ENCODE measurements at regions not wholly inside any gene's neighbourhood (a gene's known extent, or its start where the extent isn't known, plus 50 kb on each side); places are given as distances from the start of the nearest gene placed in this dataset.

DNA sequence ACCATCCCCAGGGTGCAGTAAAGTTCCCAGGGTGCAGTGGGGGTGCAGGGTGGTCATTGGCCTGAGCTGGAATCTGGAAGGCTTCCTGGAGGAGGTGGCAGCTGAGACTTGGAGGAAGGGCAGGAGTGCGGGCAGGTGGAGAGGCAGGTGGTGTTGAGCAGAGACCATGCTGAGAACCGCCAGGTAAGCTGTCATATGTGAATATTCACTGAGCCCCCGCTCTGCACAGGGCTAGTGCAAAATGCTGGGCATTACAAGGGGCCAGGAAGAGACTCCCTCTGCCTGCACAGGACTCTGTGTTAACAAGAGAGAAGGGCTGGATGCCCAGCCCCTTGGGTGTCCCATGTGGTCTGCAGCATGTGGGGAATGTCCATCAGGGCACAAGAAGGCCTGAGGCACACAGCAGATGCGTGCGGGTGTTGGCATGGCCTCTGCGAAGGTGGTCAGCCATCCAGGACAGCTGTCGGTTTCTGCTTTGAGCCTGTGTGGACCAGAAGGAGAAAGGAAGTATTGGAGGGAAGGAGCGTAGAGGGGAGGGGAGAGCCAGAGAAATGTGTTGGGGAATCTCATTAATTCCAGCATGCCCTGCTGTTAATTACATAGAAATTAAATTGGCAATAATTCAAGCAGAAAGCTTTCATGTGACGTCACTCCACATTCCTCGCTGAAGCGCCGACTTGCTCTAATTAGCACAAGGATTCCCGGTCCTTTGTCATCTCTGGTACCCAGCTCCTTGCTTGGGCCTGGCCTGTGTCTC lies 62.8 kb upstream of the OTOS start:
- Histone ChIP-seq H3K27me3 (ENCODE audit: control insufficient read depth, insufficient read depth, low read length) (peaks cover 41% of the 10 kb centered on the region), H3K9ac (ENCODE audit: low read depth, low read length) (no peak overlapping the region), H3K36me3 (ENCODE audit: insufficient read depth, low read length) (no peaks in the 10 kb centered on the region), H3K4me3 (ENCODE audit: low read length) (no peak overlapping the region), H3K9me3 (replicated peaks; ENCODE audit: low read length) (no peaks in the 10 kb centered on the region), H3K4me2 (ENCODE audit: low read length) (no peak overlapping the region), H3K4me1 (ENCODE audit: control insufficient read depth, insufficient read depth, low read length) (peaks cover 11% of the 10 kb centered on the region)

GRCh38 chr2:240203788-240204270 lies 63.4 kb upstream of the OTOS start:
- Histone ChIP-seq H3K9ac (ENCODE audit: low read depth, low read length) (no peak overlapping the region), H3K27me3 (ENCODE audit: control insufficient read depth, insufficient read depth, low read length) (peaks cover 41% of the 10 kb centered on the region), H3K36me3 (ENCODE audit: insufficient read depth, low read length) (no peaks in the 10 kb centered on the region), H3K4me3 (ENCODE audit: low read length) (no peak overlapping the region), H3K4me1 (ENCODE audit: control insufficient read depth, insufficient read depth, low read length) (peaks cover 11% of the 10 kb centered on the region), H3K9me3 (replicated peaks; ENCODE audit: low read length) (no peaks in the 10 kb centered on the region), H3K4me2 (ENCODE audit: low read length) (no peak overlapping the region)

DNA sequence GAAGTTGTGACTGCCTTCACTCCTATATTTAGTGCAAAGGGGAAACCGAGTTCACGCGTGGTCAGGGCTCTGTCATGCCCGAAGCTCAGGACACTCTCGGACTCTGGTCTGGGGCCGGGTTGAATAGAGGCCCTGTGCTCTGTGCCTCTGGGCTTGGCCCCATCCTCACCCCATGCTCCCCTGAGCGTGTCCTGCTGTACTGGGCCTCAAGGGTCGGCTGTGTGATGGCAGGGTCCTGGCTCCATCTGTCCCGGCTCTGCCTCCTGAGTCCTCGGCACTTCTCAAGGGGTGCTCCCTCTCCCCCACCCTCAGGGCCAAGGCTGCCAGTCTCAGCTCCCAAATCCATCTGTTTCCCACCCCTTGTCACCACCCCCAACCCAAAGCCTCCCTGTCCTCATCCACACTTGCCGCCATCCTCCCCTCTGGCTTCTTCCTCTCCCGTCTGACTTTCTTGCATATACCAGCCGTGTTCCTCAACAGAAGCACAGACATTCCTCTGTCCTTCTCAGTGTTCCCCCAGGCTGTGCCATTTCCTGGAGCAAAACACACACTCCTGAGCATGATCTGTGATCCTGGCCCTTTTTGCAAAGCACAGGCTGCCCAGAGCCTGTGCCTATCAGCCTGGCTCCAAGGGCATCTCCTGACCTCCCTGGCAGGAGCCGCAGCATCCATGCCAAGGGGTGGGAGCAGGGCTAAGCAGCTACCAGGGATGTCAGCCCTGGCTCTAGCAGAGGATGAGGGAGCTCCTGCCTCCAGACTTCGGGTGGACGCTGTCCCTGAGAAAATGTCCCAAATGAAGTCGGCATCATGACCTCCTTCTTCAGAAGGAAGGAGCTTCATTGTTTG lies 64.2 kb upstream of the OTOS start:
- Histone ChIP-seq H3K4me1 (ENCODE audit: control insufficient read depth, insufficient read depth, low read length) (peaks cover 11% of the 10 kb centered on the region), H3K27me3 (ENCODE audit: control insufficient read depth, insufficient read depth, low read length) (peaks cover 48% of the 10 kb centered on the region), H3K36me3 (ENCODE audit: insufficient read depth, low read length) (no peaks in the 10 kb centered on the region), H3K9me3 (replicated peaks; ENCODE audit: low read length) (no peaks in the 10 kb centered on the region), H3K9ac (ENCODE audit: low read depth, low read length) (no peak overlapping the region), H3K4me2 (ENCODE audit: low read length) (peak overlapping the region; percentile 13), H3K4me3 (ENCODE audit: low read length) (no peak overlapping the region)

DNA sequence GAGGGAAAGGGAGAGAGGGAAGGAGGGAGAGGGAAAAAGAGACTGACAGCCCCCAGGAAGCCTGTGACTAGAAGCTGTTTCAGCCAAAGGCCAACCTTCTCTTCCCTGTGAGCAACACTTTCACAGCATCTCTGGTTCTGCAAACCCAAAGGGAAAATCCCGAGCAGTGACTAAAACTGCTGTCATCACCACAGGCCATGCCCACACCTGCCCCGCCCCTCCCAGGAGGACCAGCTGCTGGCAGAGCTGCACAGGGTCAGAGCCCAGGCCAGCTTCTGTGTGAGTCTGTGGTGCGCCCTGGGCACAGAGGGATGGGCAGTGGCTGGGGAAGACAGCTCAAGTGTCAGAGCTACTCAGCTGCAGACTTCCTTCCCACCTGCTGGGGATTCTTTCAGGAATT lies 64.9 kb upstream of the OTOS start:
- no peak overlapping the region for H3K9ac ChIP-seq (ENCODE audit: low read depth, low read length)
- H3K4me1 ChIP-seq (ENCODE audit: control insufficient read depth, insufficient read depth, low read length) = peaks cover 11% of the 10 kb centered on the region
- no peak overlapping the region for H3K4me3 ChIP-seq (ENCODE audit: low read length)
- H3K4me2 ChIP-seq (ENCODE audit: low read length) = peak overlapping the region; percentile 13
- H3K9me3 ChIP-seq (replicated peaks; ENCODE audit: low read length) = no peaks in the 10 kb centered on the region
- peaks cover 42% of the 10 kb centered on the region for H3K27me3 ChIP-seq (ENCODE audit: control insufficient read depth, insufficient read depth, low read length)
- H3K36me3 ChIP-seq (ENCODE audit: insufficient read depth, low read length) = no peaks in the 10 kb centered on the region

GRCh38 chr2:240205772-240206171 lies 65.3 kb upstream of the OTOS start:
- Histone ChIP-seq H3K27me3 (ENCODE audit: control insufficient read depth, insufficient read depth, low read length) (peaks cover 37% of the 10 kb centered on the region), H3K4me3 (ENCODE audit: low read length) (no peak overlapping the region), H3K36me3 (ENCODE audit: insufficient read depth, low read length) (no peaks in the 10 kb centered on the region), H3K9ac (ENCODE audit: low read depth, low read length) (no peak overlapping the region), H3K9me3 (replicated peaks; ENCODE audit: low read length) (no peaks in the 10 kb centered on the region), H3K4me2 (ENCODE audit: low read length) (no peak overlapping the region), H3K4me1 (ENCODE audit: control insufficient read depth, insufficient read depth, low read length) (peaks cover 11% of the 10 kb centered on the region)

GRCh38 chr2:240206630-240207029 lies 66.2 kb upstream of the OTOS start:
- no peak overlapping the region for H3K4me3 ChIP-seq (ENCODE audit: low read length)
- no peak overlapping the region for H3K4me2 ChIP-seq (ENCODE audit: low read length)
- no peak overlapping the region for H3K9ac ChIP-seq (ENCODE audit: low read depth, low read length)
- peaks cover 29% of the 10 kb centered on the region for H3K27me3 ChIP-seq (ENCODE audit: control insufficient read depth, insufficient read depth, low read length)
- H3K9me3 ChIP-seq (replicated peaks; ENCODE audit: low read length) = no peaks in the 10 kb centered on the region
- H3K36me3 ChIP-seq (ENCODE audit: insufficient read depth, low read length) = no peaks in the 10 kb centered on the region
- peaks cover 11% of the 10 kb centered on the region for H3K4me1 ChIP-seq (ENCODE audit: control insufficient read depth, insufficient read depth, low read length)

DNA sequence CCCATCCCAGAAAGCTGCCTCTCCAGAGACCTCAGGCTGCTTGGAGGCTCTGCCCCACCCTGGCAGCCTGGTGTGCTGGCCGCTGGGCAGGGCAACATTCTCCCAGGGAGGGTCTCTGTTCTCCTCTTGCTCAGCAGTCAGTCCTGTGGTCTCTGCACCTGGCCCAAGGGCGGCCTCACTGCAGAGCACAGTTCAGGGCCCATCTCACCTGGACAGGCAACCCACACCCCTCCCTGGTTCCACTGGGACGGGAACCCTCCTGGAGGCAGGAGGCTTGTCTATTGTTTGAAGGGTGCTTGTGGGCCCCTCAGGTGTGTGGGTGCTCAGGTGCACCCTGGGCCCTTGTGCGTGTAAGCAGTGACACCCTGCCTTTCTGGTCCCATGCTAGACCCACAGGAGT lies 67.2 kb upstream of the OTOS start:
- Histone ChIP-seq H3K36me3 (ENCODE audit: insufficient read depth, low read length) (no peaks in the 10 kb centered on the region), H3K4me3 (ENCODE audit: low read length) (no peak overlapping the region), H3K4me2 (ENCODE audit: low read length) (no peak overlapping the region), H3K27me3 (ENCODE audit: control insufficient read depth, insufficient read depth, low read length) (peaks cover 18% of the 10 kb centered on the region), H3K9me3 (replicated peaks; ENCODE audit: low read length) (no peaks in the 10 kb centered on the region), H3K9ac (ENCODE audit: low read depth, low read length) (no peak overlapping the region), H3K4me1 (ENCODE audit: control insufficient read depth, insufficient read depth, low read length) (peaks cover 11% of the 10 kb centered on the region)

DNA sequence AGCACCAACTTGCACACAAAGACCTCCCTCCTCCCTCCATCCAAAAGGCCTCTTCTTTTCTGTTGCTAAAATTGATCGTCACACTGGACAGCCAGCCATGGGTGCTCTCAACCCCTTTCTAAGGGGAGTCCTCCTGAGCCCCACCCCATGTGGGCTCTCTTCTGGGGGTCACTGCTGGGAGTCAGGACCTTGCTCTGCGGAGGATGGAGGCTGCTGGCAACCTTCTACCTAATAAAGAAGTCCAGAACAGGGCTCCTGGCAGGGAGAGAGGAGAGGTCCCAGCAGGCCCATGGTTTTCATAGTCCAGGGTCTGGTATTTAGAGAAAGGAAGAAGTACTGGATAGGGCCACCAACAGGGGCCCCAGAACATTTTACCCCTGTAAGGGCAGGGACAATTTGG lies 67.6 kb upstream of the OTOS start:
- Histone ChIP-seq H3K9me3 (replicated peaks; ENCODE audit: low read length) (no peaks in the 10 kb centered on the region), H3K4me1 (ENCODE audit: control insufficient read depth, insufficient read depth, low read length) (peaks cover 11% of the 10 kb centered on the region), H3K9ac (ENCODE audit: low read depth, low read length) (no peak overlapping the region), H3K27me3 (ENCODE audit: control insufficient read depth, insufficient read depth, low read length) (peaks cover 17% of the 10 kb centered on the region), H3K36me3 (ENCODE audit: insufficient read depth, low read length) (no peaks in the 10 kb centered on the region), H3K4me3 (ENCODE audit: low read length) (no peak overlapping the region), H3K4me2 (ENCODE audit: low read length) (no peak overlapping the region)

GRCh38 chr2:240208631-240209211 lies 68.3 kb upstream of the OTOS start:
- H3K36me3 ChIP-seq (ENCODE audit: insufficient read depth, low read length) = no peaks in the 10 kb centered on the region
- no peak overlapping the region for H3K9ac ChIP-seq (ENCODE audit: low read depth, low read length)
- peaks cover 15% of the 10 kb centered on the region for H3K27me3 ChIP-seq (ENCODE audit: control insufficient read depth, insufficient read depth, low read length)
- H3K4me1 ChIP-seq (ENCODE audit: control insufficient read depth, insufficient read depth, low read length) = peaks cover 11% of the 10 kb centered on the region
- H3K4me3 ChIP-seq (ENCODE audit: low read length) = no peak overlapping the region
- H3K4me2 ChIP-seq (ENCODE audit: low read length) = no peak overlapping the region
- no peaks in the 10 kb centered on the region for H3K9me3 ChIP-seq (replicated peaks; ENCODE audit: low read length)

DNA sequence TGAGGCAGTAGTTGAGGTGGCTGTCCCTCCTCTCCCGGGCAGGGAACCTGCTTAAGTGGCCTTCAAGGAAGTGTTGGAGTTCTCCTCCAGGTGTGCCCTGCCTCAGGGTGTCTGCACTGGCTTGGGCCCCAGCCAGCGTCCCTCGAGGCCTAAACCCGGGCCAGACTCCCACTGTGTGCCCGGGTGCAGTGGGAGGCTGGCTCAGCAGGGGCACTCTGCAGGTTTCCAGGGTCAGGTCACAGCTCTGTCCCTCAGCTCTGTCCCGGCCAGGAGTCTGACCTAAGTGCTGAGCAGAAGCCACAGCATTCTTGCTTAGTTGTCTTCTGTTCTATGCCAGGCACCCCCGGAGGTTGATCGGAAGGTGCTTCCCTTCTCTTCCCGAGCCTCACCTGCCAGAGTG lies 69.0 kb upstream of the OTOS start:
- H3K4me1 ChIP-seq (ENCODE audit: control insufficient read depth, insufficient read depth, low read length) = peaks cover 11% of the 10 kb centered on the region
- peaks cover 14% of the 10 kb centered on the region for H3K27me3 ChIP-seq (ENCODE audit: control insufficient read depth, insufficient read depth, low read length)
- H3K4me3 ChIP-seq (ENCODE audit: low read length) = no peak overlapping the region
- H3K9me3 ChIP-seq (replicated peaks; ENCODE audit: low read length) = no peaks in the 10 kb centered on the region
- H3K36me3 ChIP-seq (ENCODE audit: insufficient read depth, low read length) = no peaks in the 10 kb centered on the region
- H3K4me2 ChIP-seq (ENCODE audit: low read length) = no peak overlapping the region
- no peak overlapping the region for H3K9ac ChIP-seq (ENCODE audit: low read depth, low read length)

DNA sequence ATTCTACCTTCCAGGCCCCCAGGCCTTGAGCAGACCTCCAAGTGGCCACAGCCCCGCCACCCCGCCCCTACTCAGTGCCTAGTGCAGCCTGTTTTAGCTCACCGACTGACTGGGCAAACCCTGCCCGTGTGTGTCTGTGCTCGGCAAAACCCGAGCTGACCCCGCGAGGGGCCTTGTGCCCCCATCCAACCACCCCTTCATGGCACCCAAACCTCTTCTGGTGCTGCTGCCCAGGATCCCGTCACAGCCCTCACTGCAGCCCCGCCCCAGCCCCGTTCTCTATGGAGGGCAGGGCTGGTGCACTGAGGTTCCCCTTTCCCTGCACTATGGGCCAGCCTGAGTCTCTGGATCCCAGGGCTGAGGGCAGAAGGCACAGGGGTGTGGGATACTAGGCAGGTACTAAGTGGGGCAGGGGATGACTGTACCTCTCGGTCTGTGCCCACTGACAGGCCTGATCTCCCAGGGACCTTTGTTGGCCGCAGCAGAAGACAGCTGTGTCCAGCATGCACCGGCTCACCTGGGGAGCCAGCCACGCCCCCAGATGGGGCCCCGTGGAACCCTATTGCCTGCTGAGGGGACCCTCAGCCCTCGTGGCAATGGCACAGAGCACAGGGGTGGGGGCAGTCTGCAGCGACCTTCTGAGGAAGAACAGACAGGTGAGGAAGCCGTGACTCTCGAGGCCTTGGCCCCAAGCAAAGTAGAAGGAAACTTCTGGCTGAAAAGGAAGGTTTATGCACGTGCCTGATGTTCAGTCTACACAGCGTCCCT lies 69.9 kb upstream of the OTOS start:
- no peak overlapping the region for H3K4me3 ChIP-seq (ENCODE audit: low read length)
- no peaks in the 10 kb centered on the region for H3K9me3 ChIP-seq (replicated peaks; ENCODE audit: low read length)

More for the DNA sequence above, 69.9 kb upstream of the OTOS start:
- Histone ChIP-seq H3K9ac (ENCODE audit: low read depth, low read length) (no peak overlapping the region), H3K36me3 (ENCODE audit: insufficient read depth, low read length) (no peaks in the 10 kb centered on the region), H3K4me1 (ENCODE audit: control insufficient read depth, insufficient read depth, low read length) (peaks cover 5% of the 10 kb centered on the region), H3K27me3 (ENCODE audit: control insufficient read depth, insufficient read depth, low read length) (peaks cover 14% of the 10 kb centered on the region), H3K4me2 (ENCODE audit: low read length) (no peak overlapping the region)

Measured in skeletal muscle satellite cell (primary cell).